ENCODE measurements at regions not wholly inside any gene's neighbourhood (a gene's known extent, or its start where the extent isn't known, plus 50 kb on each side); places are given as distances from the start of the nearest gene placed in this dataset.

- intact Hi-C loops (cut with micrococcal nuclease) = no loop called here
- Mint-ChIP-seq H3K27me3 (ENCODE audit: insufficient read depth) (no peaks in the 10 kb centered on the region), H3K9me3 (no peaks in the 10 kb centered on the region), H3K4me3 (no peak overlapping the region), H3K4me1 (ENCODE audit: low read depth) (no peaks in the 10 kb centered on the region), H3K36me3 (ENCODE audit: low read depth) (no peaks in the 10 kb centered on the region), H3K27ac (no peak overlapping the region)
- no peak for DNase-seq (ENCODE audit: low spot score)
Observed at GRCh38 chr16:59596693-59597092, 862.6 kb upstream of the GOT2 start.

DNA sequence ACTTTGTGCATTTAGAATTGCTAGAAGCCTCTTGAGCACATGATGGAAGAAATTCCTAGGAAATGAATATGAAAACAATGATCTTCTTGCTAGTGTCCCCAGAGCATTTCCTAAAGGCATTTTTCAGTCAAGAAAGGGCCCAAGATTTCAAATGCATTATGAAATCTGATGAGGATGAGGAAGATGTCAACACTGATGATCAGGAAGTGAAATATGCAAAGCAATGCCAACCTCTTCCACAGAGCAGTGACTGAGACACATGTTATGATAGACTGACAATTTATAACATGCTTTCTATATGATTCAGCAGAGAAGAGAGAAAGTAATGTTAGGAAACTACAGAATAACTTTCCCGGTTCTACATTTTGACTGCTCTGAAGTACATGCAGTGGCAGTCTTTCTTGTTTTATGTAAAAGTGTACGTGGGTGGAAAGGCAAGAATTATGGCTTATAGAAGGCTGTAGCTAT is 859.1 kb upstream of the GOT2 start:
- H3K27me3 Mint-ChIP-seq (ENCODE audit: insufficient read depth) = no peaks in the 10 kb centered on the region
- H3K4me1 Mint-ChIP-seq (ENCODE audit: low read depth) = no peaks in the 10 kb centered on the region
- no peaks in the 10 kb centered on the region for H3K9me3 Mint-ChIP-seq
- H3K36me3 Mint-ChIP-seq (ENCODE audit: low read depth) = no peaks in the 10 kb centered on the region
- no peak overlapping the region for H3K27ac Mint-ChIP-seq
- intact Hi-C loops (cut with micrococcal nuclease) = no loop called here
- H3K4me3 Mint-ChIP-seq = no peak overlapping the region
- DNase-seq (ENCODE audit: low spot score) = no peak

DNA sequence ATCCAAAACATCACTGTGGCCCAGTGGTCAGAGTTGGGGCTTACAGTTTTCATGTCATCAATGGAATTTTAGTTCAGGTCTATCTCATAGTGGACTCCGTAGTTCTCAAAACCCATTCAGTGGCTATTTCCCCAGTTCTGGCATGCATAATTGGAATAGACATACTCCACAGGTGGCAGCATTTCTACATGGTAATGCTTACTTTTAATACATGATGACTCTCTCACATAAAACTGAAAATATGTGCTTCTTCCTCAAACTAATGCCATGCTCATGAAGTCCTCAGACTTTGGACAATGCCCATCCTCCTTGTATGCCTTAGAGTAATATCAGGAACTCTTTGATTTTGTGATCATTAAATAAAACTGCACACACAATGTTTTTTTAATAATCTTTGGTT is 857.4 kb upstream of the GOT2 start:
- Mint-ChIP-seq H3K36me3 (ENCODE audit: low read depth) (no peaks in the 10 kb centered on the region), H3K4me1 (ENCODE audit: low read depth) (no peaks in the 10 kb centered on the region), H3K4me3 (no peak overlapping the region), H3K27me3 (ENCODE audit: insufficient read depth) (no peaks in the 10 kb centered on the region), H3K9me3 (no peaks in the 10 kb centered on the region), H3K27ac (no peak overlapping the region)
- DNase-seq (ENCODE audit: low spot score) = no peak
- intact Hi-C loops (cut with micrococcal nuclease) = no loop called here

GRCh38 chr16:59590845-59591244 is 856.7 kb upstream of the GOT2 start:
- H3K4me3 Mint-ChIP-seq = no peak overlapping the region
- no peaks in the 10 kb centered on the region for H3K27me3 Mint-ChIP-seq (ENCODE audit: insufficient read depth)
- no peaks in the 10 kb centered on the region for H3K4me1 Mint-ChIP-seq (ENCODE audit: low read depth)
- H3K9me3 Mint-ChIP-seq = no peaks in the 10 kb centered on the region
- intact Hi-C loops (cut with micrococcal nuclease) = no loop called here
- H3K36me3 Mint-ChIP-seq (ENCODE audit: low read depth) = no peaks in the 10 kb centered on the region
- DNase-seq (ENCODE audit: low spot score) = no peak
- H3K27ac Mint-ChIP-seq = no peak overlapping the region

DNA sequence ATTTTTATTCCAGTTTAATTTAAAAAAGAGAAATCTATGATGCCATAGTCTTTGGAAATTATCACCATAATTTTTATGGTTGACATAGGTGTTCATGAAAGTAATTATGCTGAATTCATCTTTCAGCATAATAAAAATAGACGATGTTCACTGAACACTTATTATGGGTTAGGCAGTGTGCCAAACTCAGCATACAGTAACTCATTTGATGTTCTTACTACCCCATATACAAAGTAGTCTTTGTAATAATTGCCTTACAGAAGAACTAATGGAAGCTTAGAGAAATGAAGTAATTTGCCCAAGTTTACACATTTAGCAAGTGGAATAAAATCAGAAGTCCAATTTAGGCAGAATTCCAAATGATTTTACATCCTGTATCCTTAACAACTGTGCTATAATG is 852.2 kb upstream of the GOT2 start:
- no peak for DNase-seq (ENCODE audit: low spot score)
- Mint-ChIP-seq H3K4me3 (no peak overlapping the region), H3K27me3 (ENCODE audit: insufficient read depth) (no peaks in the 10 kb centered on the region), H3K27ac (no peak overlapping the region), H3K36me3 (ENCODE audit: low read depth) (no peaks in the 10 kb centered on the region), H3K4me1 (ENCODE audit: low read depth) (no peaks in the 10 kb centered on the region), H3K9me3 (no peaks in the 10 kb centered on the region)
- intact Hi-C loops (cut with micrococcal nuclease) = no loop called here

DNA sequence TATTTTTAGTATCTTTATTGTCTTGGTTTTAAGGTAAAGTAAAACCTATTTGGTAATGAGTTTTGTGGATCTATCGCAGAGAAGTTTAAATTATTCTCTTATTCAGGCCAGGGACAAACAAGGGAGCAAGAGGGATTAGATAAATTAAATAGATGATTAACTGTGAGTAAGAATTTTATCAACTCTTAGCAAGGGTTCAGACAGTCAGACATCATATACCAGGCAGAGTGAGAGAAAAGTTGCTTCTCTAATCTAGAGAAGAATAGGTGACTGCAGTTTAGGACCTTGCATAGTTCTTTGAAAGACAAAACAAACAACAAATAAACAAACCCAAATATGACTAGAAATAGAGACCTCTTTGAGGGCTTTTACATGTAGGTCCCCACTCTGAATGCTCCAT is 840.2 kb upstream of the GOT2 start:
- DNase-seq (ENCODE audit: low spot score) = no peak
- intact Hi-C loops (cut with micrococcal nuclease) = no loop called here
- H3K4me3 Mint-ChIP-seq = no peak overlapping the region
- H3K27ac Mint-ChIP-seq = no peak overlapping the region
- no peaks in the 10 kb centered on the region for H3K4me1 Mint-ChIP-seq (ENCODE audit: low read depth)
- H3K9me3 Mint-ChIP-seq = no peaks in the 10 kb centered on the region
- H3K27me3 Mint-ChIP-seq (ENCODE audit: insufficient read depth) = no peaks in the 10 kb centered on the region
- no peaks in the 10 kb centered on the region for H3K36me3 Mint-ChIP-seq (ENCODE audit: low read depth)

GRCh38 chr16:59573528-59574271 is 839.6 kb upstream of the GOT2 start:
- H3K36me3 Mint-ChIP-seq (ENCODE audit: low read depth) = no peaks in the 10 kb centered on the region
- H3K9me3 Mint-ChIP-seq = no peaks in the 10 kb centered on the region
- intact Hi-C loops (cut with micrococcal nuclease) = no loop called here
- H3K27me3 Mint-ChIP-seq (ENCODE audit: insufficient read depth) = no peaks in the 10 kb centered on the region
- no peak overlapping the region for H3K27ac Mint-ChIP-seq
- no peak overlapping the region for H3K4me3 Mint-ChIP-seq
- no peak for DNase-seq (ENCODE audit: low spot score)
- H3K4me1 Mint-ChIP-seq (ENCODE audit: low read depth) = no peaks in the 10 kb centered on the region

- H3K9me3 Mint-ChIP-seq = peaks cover 13% of the 10 kb centered on the region
- intact Hi-C loops (cut with micrococcal nuclease) = no loop called here
- H3K4me3 Mint-ChIP-seq = no peak overlapping the region
- H3K27me3 Mint-ChIP-seq (ENCODE audit: insufficient read depth) = no peaks in the 10 kb centered on the region
- no peak overlapping the region for H3K27ac Mint-ChIP-seq
- H3K36me3 Mint-ChIP-seq (ENCODE audit: low read depth) = no peaks in the 10 kb centered on the region
- no peaks in the 10 kb centered on the region for H3K4me1 Mint-ChIP-seq (ENCODE audit: low read depth)
- DNase-seq (ENCODE audit: low spot score) = no peak
Observed at GRCh38 chr16:59567496-59567895, 833.4 kb upstream of the GOT2 start.

DNA sequence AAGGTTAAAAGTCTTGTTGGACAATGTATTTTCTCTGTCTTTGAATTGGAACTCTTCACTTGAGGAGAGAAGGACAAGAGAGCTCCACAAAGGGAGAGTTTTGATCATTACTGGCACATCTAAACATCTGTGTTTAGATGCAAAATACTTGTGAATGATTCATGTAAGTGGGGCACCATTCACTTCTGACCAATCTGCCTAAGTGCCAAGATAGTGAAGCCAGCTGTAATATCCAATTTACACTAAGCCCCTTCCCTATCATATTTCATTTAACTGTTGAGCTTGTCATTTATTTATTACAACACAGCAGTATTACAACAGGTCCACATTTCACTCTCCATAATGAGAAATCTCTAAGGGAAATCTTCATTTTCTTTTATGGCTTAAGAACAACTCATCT is 832.3 kb upstream of the GOT2 start:
- Mint-ChIP-seq H3K27ac (no peak overlapping the region), H3K4me3 (no peak overlapping the region), H3K9me3 (peaks cover 13% of the 10 kb centered on the region), H3K36me3 (ENCODE audit: low read depth) (no peaks in the 10 kb centered on the region), H3K27me3 (ENCODE audit: insufficient read depth) (no peaks in the 10 kb centered on the region), H3K4me1 (ENCODE audit: low read depth) (no peaks in the 10 kb centered on the region)
- no peak for DNase-seq (ENCODE audit: low spot score)
- intact Hi-C loops (cut with micrococcal nuclease) = no loop called here

GRCh38 chr16:59558679-59559078 is 824.6 kb upstream of the GOT2 start:
- H3K27ac Mint-ChIP-seq = no peak overlapping the region
- intact Hi-C loops (cut with micrococcal nuclease) = no loop called here
- H3K4me1 Mint-ChIP-seq (ENCODE audit: low read depth) = no peaks in the 10 kb centered on the region
- no peak overlapping the region for H3K4me3 Mint-ChIP-seq
- no peak for DNase-seq (ENCODE audit: low spot score)
- H3K27me3 Mint-ChIP-seq (ENCODE audit: insufficient read depth) = no peaks in the 10 kb centered on the region
- no peaks in the 10 kb centered on the region for H3K9me3 Mint-ChIP-seq
- H3K36me3 Mint-ChIP-seq (ENCODE audit: low read depth) = no peaks in the 10 kb centered on the region

- H3K27ac Mint-ChIP-seq = no peak overlapping the region
- intact Hi-C loops (cut with micrococcal nuclease) = no loop called here
- no peaks in the 10 kb centered on the region for H3K4me1 Mint-ChIP-seq (ENCODE audit: low read depth)
- H3K27me3 Mint-ChIP-seq (ENCODE audit: insufficient read depth) = no peaks in the 10 kb centered on the region
- no peak for DNase-seq (ENCODE audit: low spot score)
- H3K9me3 Mint-ChIP-seq = no peaks in the 10 kb centered on the region
- H3K36me3 Mint-ChIP-seq (ENCODE audit: low read depth) = no peaks in the 10 kb centered on the region
- H3K4me3 Mint-ChIP-seq = no peak overlapping the region
Observed at GRCh38 chr16:59552164-59552563, 818.0 kb upstream of the GOT2 start.

DNA sequence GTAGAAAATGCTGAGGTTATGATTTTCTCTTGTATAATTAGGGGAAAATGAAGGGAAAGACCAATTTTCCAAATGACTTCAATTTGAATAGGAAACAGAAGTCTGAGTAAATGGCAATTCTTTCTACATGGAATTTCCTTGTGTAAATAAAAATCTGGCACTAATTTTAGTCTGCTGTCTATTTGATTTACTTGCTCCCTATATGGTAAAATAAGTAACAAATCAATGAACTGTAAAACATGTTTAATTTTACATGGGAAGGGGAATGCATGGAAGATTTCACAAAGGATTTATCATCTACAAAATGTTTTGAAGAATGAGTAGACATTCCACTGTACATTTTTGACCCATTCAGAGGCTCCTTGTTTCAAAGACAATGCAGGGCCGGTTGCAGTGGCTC is 811.6 kb upstream of the GOT2 start:
- no peak for DNase-seq (ENCODE audit: low spot score)
- Mint-ChIP-seq H3K4me3 (no peak overlapping the region), H3K4me1 (ENCODE audit: low read depth) (no peaks in the 10 kb centered on the region), H3K36me3 (ENCODE audit: low read depth) (no peaks in the 10 kb centered on the region), H3K9me3 (peaks cover 3% of the 10 kb centered on the region), H3K27ac (no peak overlapping the region), H3K27me3 (ENCODE audit: insufficient read depth) (no peaks in the 10 kb centered on the region)
- intact Hi-C loops (cut with micrococcal nuclease) = no loop called here

GRCh38 chr16:59543641-59544040 is 809.5 kb upstream of the GOT2 start:
- H3K9me3 Mint-ChIP-seq = peaks cover 7% of the 10 kb centered on the region
- no peak overlapping the region for H3K27ac Mint-ChIP-seq
- H3K4me3 Mint-ChIP-seq = no peak overlapping the region
- intact Hi-C loops (cut with micrococcal nuclease) = no loop called here
- no peaks in the 10 kb centered on the region for H3K36me3 Mint-ChIP-seq (ENCODE audit: low read depth)
- no peak for DNase-seq (ENCODE audit: low spot score)
- H3K4me1 Mint-ChIP-seq (ENCODE audit: low read depth) = no peaks in the 10 kb centered on the region
- no peaks in the 10 kb centered on the region for H3K27me3 Mint-ChIP-seq (ENCODE audit: insufficient read depth)

DNA sequence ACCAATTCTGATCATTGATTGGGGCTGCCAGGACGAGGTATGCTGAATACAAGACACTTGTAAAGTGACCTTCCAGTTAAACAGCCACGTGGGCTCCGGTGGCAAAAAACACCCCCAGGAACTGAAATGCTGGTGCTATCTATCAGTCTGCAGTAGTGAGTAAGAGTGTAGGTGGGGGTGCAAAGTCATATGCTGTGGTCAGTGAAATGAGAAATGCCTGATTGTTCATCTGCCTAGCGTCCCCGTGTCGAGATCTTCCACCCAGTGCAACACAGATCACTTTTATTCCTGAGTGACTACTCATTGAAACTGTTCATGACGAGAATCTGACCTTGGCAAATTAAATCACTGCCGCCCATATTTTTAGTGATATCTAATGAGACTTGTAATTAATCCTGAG is 806.5 kb upstream of the GOT2 start:
- peaks cover 7% of the 10 kb centered on the region for H3K9me3 Mint-ChIP-seq
- H3K4me3 Mint-ChIP-seq = no peak overlapping the region
- no peak overlapping the region for H3K27ac Mint-ChIP-seq
- intact Hi-C loops (cut with micrococcal nuclease) = no loop called here
- H3K36me3 Mint-ChIP-seq (ENCODE audit: low read depth) = no peaks in the 10 kb centered on the region
- H3K4me1 Mint-ChIP-seq (ENCODE audit: low read depth) = no peaks in the 10 kb centered on the region
- H3K27me3 Mint-ChIP-seq (ENCODE audit: insufficient read depth) = no peaks in the 10 kb centered on the region
- DNase-seq (ENCODE audit: low spot score) = no peak
